TTC549 (cell line): ENCODE measurements at regions not wholly inside any gene's neighbourhood (a gene's known extent, or its start where the extent isn't known, plus 50 kb on each side); places are given as distances from the start of the nearest gene placed in this dataset.
"Not testable (repeated sequence)": the region's sequence is repeated elsewhere in the genome, so short reads cannot be mapped to it uniquely, and the experiment has no call there.

Experiments
- FAIRE-seq: peaks from 2 replicates; lab custom pipeline; 2012; peaks lifted over from hg19 to GRCh38; lab: Jason Lieb, UNC

- FAIRE-seq, result no peak
These were observed 534.7 kb upstream of the CBLB start for GRCh38 chr3:106403371-106404145.

DNA sequence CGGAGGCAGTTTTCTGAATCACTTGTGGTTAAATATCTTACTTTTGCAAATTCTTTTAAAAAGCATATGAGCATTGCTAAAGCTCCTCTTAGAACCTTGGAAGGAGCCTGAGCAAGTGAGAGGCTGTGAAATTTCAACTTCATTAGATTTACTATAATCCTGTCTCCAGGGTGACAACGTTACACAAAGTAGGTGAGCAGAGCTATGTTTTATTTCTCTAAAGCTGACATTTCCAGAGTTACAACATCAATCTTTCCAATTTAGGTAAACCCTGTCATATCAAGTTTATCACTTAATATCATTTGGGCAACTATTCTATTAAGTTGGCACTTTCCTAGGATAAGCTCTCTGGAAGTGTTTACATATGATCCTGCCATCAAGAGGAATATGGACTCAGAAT is 544.9 kb upstream of the CBLB start:
- FAIRE-seq, result no peak

GRCh38 chr3:106420628-106421027 is 551.8 kb upstream of the CBLB start:
- no peak for FAIRE-seq

DNA sequence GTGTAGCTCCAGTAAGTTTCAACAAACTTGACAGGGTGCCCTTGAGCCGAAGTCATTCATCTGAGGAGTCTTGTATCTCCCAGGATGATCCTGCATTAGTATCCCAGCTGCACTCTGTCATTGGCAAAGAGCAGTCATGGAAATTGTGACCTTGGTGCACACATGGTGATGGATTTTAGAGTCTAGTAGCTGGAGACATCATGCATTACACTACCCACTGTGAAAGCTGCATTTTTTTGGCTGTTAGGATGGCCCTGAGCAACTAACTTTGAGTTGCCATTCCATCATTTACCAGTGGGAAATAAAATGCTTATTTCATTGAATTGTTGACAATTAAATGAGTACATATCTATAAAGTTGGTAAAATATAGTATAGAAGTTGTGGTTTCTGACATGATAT is 552.6 kb upstream of the CBLB start:
- no peak for FAIRE-seq

- no peak for FAIRE-seq
These were observed 553.1 kb upstream of the CBLB start for GRCh38 chr3:106421909-106422308.

DNA sequence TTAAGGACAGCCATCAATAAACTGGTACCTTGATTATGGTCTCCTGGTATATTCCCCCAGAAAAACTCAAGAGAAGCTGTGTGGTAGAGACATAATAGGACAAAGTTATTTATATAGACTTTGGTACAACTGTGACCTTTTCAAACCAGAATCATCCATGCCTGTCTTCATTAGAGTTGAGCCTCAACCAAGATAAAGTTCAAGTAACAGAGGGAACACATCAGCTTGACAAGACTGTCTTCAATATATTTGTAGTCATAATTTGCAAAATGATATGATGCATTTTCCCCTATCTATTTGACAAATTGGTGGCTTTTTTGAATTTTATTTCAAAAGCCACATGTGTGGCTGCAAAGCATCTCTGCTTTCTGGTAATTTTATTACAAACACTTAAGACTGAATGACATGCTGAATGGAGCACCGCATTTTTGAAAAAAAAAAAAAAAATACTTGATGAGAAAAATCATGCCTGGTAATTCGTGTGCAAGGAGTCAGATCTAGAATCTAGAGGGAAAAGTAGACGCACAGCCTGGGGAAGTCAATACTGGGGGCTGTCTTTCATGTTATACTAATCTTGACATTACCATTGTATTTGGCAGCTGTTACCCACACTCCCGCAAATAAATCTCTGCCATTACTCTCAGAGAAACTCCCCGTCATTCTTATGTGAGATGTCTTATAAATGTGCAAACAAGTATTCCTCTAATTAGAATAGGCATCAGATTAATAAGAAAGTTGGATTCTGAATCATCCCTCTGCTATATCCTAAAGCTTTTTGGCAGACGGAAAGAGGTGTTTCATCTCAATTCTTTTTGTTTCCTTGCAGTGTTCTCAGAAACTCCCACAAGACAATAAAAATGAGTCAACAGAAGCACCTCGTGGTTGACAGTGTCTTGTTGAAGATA is 554.8 kb upstream of the CBLB start:
- FAIRE-seq, result no peak

- FAIRE-seq, result no peak
These were observed 556.2 kb upstream of the CBLB start for GRCh38 chr3:106425026-106425425.

GRCh38 chr3:106425916-106426315 is 557.1 kb upstream of the CBLB start:
- no peak for FAIRE-seq

DNA sequence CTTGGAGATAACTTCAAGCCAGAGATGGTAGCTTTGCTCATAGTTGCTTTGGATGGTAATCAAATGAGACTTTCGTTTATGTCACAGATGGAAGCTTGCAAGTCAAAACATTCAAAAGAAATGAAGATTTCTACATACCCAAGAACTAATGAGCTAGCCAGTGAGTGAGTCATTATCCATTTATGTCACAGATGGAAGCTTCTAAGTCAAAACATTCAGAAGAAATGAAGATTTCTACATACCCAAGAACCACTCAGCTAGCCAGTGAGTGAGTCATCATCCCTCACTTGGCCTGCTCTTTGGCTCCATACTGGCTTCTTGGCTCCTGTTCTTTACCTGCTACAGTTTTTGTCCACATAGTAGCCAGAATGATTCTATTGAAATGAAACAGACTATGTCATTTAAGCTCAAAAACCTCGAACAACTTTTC is 559.8 kb upstream of the CBLB start:
- no peak for FAIRE-seq

DNA sequence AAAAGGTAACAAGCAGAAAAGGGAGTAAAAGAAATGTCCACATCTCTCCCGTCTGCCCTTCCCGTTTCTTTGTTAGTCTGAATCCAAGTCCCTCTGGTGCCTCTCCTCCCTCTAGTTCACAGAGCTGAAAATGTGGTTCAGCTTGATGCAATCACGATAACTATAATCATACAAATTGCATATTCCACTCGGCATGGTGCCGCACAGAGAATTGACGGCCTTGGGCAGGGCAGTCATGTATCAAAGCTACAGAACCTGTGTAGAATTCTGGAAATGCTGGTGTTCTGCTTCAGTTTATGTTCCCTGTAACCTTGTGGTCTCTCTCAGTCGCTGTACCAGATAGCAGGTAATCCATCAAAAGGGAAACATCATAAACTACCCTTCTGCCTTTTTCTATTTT is 562.9 kb upstream of the CBLB start:
- FAIRE-seq, result no peak

- FAIRE-seq, result no peak
These were observed 567.2 kb upstream of the CBLB start for GRCh38 chr3:106435899-106436453.

DNA sequence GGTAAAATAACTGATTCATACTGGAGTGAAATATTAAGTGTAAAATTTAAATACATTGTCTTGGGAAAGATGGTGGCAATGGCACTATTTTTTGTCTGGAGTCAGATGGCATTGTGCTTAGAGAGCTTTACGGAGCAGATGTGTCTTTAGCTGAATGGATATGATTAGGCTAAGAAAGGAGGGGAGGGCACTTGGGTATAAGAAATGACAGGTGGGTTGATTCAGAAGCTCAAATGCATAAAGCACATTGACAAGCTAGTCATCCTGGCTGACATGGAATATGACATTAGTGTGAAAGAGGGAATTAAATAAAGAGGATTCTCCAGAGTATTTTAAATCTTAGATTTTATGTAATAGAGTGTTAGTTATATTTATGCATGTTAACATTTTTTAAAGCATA is 570.1 kb upstream of the CBLB start:
- FAIRE-seq, result no peak

DNA sequence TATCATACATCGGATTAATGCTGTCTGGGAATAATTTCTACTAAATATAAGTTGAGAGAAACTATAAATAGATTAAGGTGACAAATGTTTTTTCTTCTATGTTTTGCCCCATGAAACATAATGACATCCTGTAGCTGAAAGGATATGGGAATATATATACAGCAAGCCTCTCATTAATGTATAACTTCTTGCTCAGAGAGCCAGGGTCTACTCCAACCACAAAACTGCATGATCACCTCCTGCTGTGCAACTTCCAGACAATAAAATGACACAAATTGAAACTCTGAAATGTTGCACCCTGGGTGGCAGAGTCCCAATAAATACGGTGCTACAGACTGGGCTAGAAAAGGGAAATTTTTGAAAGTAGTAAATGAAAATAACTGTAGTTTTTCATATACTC is 571.9 kb upstream of the CBLB start:
- no peak for FAIRE-seq

DNA sequence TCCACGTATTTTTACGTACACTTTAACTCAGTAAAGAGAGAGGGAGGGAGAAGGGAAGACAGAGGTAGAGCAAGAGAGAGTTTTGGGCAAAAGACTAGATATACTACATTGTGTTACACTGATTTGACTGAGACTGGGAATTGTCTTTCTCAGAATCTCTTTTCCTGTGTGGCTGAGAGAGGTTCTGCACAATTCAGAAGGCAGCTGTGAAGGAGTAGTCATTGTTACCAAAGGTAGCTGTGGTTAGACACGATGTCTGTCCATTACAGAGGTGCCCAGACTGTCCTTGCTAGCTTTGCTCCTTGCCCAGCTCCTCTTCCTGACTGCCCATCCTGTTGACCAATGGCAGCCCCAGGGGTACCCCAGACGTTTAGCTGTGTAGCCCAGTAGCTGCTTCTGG is 577.5 kb upstream of the CBLB start:
- no peak for FAIRE-seq

DNA sequence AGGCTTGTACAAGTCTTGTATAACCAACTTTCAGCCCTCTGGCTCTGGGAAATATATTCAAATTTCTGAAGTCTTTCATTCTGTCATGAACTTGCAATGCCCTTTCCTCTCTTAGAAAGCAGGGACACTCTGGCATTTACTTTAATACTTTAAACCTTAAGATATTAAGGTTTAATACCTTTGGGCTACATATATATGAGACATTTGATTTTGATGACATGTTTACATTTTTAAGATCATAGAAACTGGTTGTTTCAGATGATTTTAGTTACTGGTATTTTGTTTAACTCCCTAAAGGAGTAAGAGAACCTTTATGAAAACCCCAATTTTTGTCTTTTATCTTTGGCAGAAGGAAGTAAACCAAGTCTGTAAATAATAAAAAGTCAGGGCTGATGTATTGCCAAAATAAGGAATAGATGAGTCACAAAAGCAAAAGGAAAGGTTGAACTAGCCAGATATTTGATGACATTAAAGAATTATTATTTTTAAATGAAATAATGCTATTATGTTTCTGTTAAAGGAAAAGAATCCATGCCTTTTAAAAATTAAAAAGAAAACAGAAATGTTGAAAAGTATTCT is 579.0 kb upstream of the CBLB start:
- FAIRE-seq, result no peak

DNA sequence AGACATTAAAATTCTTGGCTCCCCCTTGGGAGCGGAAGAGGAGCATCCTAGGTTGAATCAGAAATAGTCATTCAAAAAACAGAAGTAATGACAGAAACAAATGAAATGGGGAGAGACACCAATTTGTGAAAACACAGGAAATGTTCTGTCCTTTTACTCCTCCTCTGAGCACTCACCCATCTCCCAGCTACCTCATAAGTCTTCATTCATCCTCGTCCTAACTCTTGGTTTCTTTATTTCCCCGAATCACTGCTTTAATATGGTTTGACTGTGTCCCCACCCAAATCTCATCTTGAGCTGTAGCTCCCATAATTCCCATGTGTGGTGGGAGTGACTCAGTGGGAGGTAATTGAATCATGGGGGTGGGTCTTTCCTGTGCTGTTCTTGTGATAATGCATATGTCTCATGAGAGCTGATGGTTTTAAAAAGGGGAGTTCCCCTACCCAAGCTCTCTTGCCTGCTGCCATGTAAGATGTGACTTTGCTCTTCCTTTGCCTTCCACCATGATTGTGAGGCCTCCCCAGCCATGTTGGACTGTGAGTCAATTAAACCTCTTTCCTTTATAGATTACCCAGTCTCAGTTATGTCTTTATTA is 579.7 kb upstream of the CBLB start:
- not testable (repeated sequence) for FAIRE-seq

DNA sequence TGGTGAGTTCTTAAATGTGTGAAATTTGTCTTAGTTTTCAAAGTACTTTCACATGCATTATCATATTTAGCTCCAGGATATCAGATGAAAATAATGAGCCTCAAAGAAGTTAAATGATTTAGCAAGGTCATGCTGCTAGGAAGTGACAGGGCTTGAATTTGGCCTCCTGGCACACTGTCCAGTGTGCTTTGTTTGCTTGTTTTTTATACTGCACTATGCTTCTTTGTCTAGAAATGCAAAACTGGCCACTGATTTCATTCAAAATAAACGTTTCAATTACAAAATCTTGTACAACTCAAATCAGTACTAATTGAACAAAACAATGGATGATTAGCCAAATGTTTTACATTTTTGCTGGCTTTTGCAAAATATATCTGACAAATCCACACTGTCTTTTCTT is 583.3 kb upstream of the CBLB start:
- FAIRE-seq, result no peak

DNA sequence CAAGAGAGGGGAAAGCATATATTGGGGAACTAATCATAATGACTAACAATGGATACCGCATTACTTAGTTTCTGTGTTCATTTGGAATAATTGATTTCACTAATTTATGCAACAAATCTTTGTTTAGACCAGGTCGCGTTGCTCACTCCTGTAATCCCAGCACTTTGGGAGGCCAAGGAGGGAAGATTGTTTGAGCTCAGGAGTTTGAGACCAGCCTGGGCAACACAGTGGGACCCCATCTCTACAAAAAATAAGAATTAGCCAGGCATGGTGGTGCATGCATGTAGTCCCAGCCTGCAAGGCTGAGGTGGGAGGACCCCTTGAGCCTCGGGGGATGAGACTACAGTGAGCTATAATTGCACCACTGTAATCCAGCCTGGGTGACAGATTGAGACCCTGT is 585.7 kb upstream of the CBLB start:
- no peak for FAIRE-seq

GRCh38 chr3:106457281-106458180 is 588.7 kb upstream of the CBLB start:
- FAIRE-seq, result no peak

DNA sequence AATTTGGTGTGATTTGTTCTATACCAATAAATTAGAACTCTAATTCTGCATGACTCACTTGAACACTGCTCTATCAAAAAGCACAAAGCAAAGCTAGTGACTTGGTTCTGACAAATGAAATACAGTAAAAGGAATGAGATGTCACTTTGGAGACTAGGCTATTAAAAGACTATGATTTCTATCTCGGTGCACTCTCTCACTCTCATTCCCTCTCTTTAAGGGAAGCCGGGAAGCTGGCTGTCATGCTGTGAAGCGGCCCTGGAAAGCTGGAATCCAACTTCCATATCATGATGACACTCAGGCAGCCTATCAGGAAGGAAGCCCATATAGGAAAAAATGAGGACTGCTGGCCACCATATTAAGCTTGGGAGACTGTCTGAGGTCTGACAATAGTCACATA is 590.1 kb upstream of the CBLB start:
- no peak for FAIRE-seq

- FAIRE-seq, result no peak
These were observed 598.1 kb upstream of the CBLB start for GRCh38 chr3:106466881-106467280.
